ENCODE measurements at regions not wholly inside any gene's neighbourhood (a gene's known extent, or its start where the extent isn't known, plus 50 kb on each side); places are given as distances from the start of the nearest gene placed in this dataset.

DNA sequence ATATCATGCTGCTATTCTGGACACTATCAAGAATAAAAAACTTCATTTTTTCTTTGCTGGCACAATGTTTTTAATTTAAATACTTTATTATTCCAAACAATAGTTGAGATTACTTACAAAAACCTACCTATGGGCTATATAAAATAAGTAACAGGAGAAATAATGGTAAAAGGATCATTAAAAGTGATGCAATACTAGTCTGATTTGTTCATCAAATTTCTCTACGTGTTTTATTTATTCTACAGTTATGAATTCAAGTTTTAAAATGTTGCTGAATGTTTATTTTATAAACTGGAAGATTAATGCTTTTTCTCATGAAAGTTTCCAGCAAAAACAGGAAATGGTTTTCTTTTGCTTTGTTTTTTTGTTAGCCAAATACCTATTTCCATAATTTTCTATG, 662.4 kb upstream of the BRINP3 start:
- no peak overlapping the region for H3K4me3 ChIP-seq
- H3K27ac ChIP-seq: no peak overlapping the region
- no peaks in the 10 kb centered on the region for H3K4me1 ChIP-seq
- ATAC-seq: no peak
- H3K36me3 ChIP-seq: no peaks in the 10 kb centered on the region
- WGBS (ENCODE audit: insufficient coverage, low coverage, low lambda C conversion rate, missing lambda C conversion rate): 24% methylated on average over 1 of the region's 1 CpG
- no peak for DNase-seq
- H3K27me3 ChIP-seq: no peaks in the 10 kb centered on the region
- TF ChIP-seq, protein P1, sequence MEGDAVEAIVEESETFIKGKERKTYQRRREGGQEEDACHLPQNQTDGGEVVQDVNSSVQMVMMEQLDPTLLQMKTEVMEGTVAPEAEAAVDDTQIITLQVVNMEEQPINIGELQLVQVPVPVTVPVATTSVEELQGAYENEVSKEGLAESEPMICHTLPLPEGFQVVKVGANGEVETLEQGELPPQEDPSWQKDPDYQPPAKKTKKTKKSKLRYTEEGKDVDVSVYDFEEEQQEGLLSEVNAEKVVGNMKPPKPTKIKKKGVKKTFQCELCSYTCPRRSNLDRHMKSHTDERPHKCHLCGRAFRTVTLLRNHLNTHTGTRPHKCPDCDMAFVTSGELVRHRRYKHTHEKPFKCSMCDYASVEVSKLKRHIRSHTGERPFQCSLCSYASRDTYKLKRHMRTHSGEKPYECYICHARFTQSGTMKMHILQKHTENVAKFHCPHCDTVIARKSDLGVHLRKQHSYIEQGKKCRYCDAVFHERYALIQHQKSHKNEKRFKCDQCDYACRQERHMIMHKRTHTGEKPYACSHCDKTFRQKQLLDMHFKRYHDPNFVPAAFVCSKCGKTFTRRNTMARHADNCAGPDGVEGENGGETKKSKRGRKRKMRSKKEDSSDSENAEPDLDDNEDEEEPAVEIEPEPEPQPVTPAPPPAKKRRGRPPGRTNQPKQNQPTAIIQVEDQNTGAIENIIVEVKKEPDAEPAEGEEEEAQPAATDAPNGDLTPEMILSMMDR (IDR thresholded peaks at IDR 0.05): no peak
- no peak for TF ChIP-seq POLR2A (IDR thresholded peaks at IDR 0.05)
- intact Hi-C loops (cut with DNase I): no loop called here
- H3K9me3 ChIP-seq: no peaks in the 10 kb centered on the region

DNA sequence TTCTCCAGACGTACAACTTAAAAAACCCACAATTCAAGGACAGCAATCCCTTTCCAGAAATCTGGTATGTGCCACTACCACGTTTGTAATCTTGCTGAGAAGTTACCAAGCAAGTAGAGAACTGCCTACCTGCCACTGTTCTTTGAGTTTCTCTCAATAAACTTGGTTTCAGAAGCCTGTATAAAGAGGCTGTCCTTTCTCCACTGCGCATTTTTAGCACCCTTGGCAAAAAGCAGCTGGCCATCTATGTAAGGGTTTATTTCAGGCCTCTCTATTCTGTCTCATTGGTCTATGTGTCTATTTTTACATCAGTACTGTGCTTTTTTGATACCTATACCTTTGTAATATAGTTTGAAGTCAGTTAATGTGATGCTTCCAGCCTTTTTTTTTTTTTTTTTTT, 665.1 kb upstream of the BRINP3 start:
- no peak overlapping the region for H3K27ac ChIP-seq
- no peak for TF ChIP-seq POLR2A (IDR thresholded peaks at IDR 0.05)
- TF ChIP-seq, protein P1 (IDR thresholded peaks at IDR 0.05): no peak
- intact Hi-C loops (cut with DNase I): no loop called here
- ATAC-seq (no peak), DNase-seq (no peak)
- 43% methylated on average over 3 of the region's 3 CpGs for WGBS (ENCODE audit: insufficient coverage, low coverage, low lambda C conversion rate, missing lambda C conversion rate)
- H3K4me3 ChIP-seq: no peak overlapping the region
- H3K4me1 ChIP-seq: no peaks in the 10 kb centered on the region
- H3K27me3 ChIP-seq: no peaks in the 10 kb centered on the region
- no peaks in the 10 kb centered on the region for H3K36me3 ChIP-seq
- H3K9me3 ChIP-seq: no peaks in the 10 kb centered on the region

DNA sequence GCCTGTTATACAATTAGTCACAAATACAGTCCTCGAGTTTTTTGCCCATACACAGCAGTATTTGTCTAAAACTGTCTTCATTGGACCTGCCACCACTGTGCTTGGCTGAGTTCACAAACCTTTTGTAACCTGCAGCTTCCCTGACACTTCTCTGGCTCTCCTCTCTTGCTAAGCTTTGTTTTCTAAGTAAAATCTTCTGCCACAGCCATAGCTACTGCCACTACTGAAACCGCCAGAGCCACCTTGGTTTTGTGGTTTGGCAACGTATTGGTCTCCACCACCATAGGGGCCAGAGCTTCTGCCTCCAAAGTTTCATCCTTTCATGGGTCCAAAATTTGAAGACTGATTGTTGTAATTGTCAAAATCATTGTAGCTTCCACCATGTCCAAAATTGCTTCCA, 668.2 kb upstream of the BRINP3 start:
- ATAC-seq (no peak), DNase-seq (no peak)
- intact Hi-C loops (cut with DNase I): no loop called here
- no peaks in the 10 kb centered on the region for H3K27me3 ChIP-seq
- H3K9me3 ChIP-seq: no peaks in the 10 kb centered on the region
- H3K36me3 ChIP-seq: no peaks in the 10 kb centered on the region
- no peak for TF ChIP-seq POLR2A (IDR thresholded peaks at IDR 0.05)
- TF ChIP-seq, protein P1 (IDR thresholded peaks at IDR 0.05): no peak
- H3K4me1 ChIP-seq: no peaks in the 10 kb centered on the region
- WGBS (ENCODE audit: insufficient coverage, low coverage, low lambda C conversion rate, missing lambda C conversion rate): 54% methylated on average over 3 of the region's 3 CpGs
- no peak overlapping the region for H3K4me3 ChIP-seq
- H3K27ac ChIP-seq: no peak overlapping the region

DNA sequence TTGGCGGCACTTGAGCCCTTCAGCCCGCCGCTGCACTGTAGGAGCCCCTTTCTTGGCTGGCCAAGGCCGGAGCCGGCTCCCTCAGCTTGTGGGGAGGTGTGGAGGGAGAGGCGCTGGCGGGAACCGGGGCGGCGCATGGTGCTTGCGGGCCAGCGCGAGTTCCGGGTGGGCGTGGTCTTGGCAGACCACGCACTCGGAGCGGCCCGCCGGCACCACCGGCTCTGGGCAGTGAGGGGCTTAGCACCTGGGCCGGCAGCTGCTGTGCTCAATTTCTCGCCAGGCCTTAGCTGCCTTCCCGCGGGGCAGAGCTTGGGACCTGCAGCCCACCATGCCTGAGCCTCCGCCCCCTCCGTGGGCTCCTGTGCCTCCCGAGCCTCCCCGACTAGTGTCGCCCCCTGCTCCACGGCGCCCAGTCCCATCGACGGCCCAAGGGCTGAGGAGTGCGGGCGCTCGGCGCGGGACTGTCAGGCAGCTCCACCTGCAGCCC, 673.7 kb upstream of the BRINP3 start:
- TF ChIP-seq POLR2A (IDR thresholded peaks at IDR 0.05): no peak
- TF ChIP-seq, protein P1 (IDR thresholded peaks at IDR 0.05): no peak
- Histone ChIP-seq H3K4me1 (no peaks in the 10 kb centered on the region), H3K27ac (no peak overlapping the region), H3K9me3 (no peaks in the 10 kb centered on the region), H3K4me3 (no peak overlapping the region), H3K27me3 (no peaks in the 10 kb centered on the region), H3K36me3 (no peaks in the 10 kb centered on the region)
- WGBS (ENCODE audit: insufficient coverage, low coverage, low lambda C conversion rate, missing lambda C conversion rate): no CpG with 5 or more reads among the region's 39 CpGs
- intact Hi-C loops (cut with DNase I): no loop called here
- peak in 1 of 3 donors; percentile 16 for DNase-seq
- no peak for ATAC-seq

DNA sequence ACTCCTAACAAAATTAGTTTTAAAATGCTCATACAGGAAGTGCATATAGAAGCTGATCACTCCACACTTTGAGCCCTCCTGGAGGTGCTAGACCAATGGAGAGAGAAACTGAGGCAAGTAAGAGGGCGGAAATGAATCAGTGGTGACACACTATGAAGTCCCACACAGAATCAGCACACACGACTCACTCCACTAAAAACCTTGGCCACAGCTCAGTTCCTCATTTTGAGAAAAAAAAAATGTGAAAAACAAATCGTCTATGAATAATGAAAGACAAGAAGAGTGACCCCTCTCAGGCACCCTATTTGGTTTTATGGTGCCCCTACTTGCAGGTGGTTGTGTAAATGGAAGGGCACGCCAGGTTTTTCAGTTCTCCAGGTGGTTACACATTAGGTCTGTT, 675.1 kb upstream of the BRINP3 start:
- intact Hi-C loops (cut with DNase I): no loop called here
- TF ChIP-seq, protein P1 (IDR thresholded peaks at IDR 0.05): no peak
- ATAC-seq (no peak), DNase-seq (no peak)
- H3K27me3 ChIP-seq: no peaks in the 10 kb centered on the region
- no peak overlapping the region for H3K27ac ChIP-seq
- no peaks in the 10 kb centered on the region for H3K4me1 ChIP-seq
- no peak overlapping the region for H3K4me3 ChIP-seq
- no peaks in the 10 kb centered on the region for H3K9me3 ChIP-seq
- 37% methylated on average over 4 of the region's 4 CpGs for WGBS (ENCODE audit: insufficient coverage, low coverage, low lambda C conversion rate, missing lambda C conversion rate)
- no peaks in the 10 kb centered on the region for H3K36me3 ChIP-seq
